Nephron progenitor cell (in vitro differentiated cells): ENCODE measurements at regions not wholly inside any gene's neighbourhood (a gene's known extent, or its start where the extent isn't known, plus 50 kb on each side); places are given as distances from the start of the nearest gene placed in this dataset.

Experiments
- DNase-seq: peaks from one replicate; pipeline ENCODE4 v3.0.0; 2021
- H3K27ac Mint-ChIP-seq: 2 replicates; pipeline ENCODE4 v1.8.0; 2021; ENCODE audit warnings: mild to moderate bottlenecking, moderate library complexity, mixed read lengths
- H3K27me3 Mint-ChIP-seq: 2 replicates; pipeline ENCODE4 v1.8.0; 2021; ENCODE audit warnings: mild to moderate bottlenecking, low read depth, mixed read lengths; ENCODE audit not compliant: poor library complexity
- H3K36me3 Mint-ChIP-seq: 2 replicates; pipeline ENCODE4 v1.8.0; 2021; ENCODE audit warnings: low read depth, mixed read lengths
- H3K4me1 Mint-ChIP-seq: 2 replicates; pipeline ENCODE4 v1.8.0; 2021; ENCODE audit warnings: mixed read lengths
- H3K4me3 Mint-ChIP-seq: 2 replicates; pipeline ENCODE4 v1.8.0; 2021; ENCODE audit warnings: mild to moderate bottlenecking, moderate library complexity, mixed read lengths
- H3K9me3 Mint-ChIP-seq: 2 replicates; pipeline ENCODE4 v1.8.0; 2021; ENCODE audit warnings: mild to moderate bottlenecking, moderate library complexity, mixed read lengths
- TF ChIP-seq, protein P1 (sequence below): fragments of 200-600 bp; sonication (generic); IDR thresholded peaks from 2 replicates; pipeline ENCODE4 v1.5.0; 2021; ENCODE audit warnings: antibody characterized with exemption

- TF ChIP-seq, protein P1, sequence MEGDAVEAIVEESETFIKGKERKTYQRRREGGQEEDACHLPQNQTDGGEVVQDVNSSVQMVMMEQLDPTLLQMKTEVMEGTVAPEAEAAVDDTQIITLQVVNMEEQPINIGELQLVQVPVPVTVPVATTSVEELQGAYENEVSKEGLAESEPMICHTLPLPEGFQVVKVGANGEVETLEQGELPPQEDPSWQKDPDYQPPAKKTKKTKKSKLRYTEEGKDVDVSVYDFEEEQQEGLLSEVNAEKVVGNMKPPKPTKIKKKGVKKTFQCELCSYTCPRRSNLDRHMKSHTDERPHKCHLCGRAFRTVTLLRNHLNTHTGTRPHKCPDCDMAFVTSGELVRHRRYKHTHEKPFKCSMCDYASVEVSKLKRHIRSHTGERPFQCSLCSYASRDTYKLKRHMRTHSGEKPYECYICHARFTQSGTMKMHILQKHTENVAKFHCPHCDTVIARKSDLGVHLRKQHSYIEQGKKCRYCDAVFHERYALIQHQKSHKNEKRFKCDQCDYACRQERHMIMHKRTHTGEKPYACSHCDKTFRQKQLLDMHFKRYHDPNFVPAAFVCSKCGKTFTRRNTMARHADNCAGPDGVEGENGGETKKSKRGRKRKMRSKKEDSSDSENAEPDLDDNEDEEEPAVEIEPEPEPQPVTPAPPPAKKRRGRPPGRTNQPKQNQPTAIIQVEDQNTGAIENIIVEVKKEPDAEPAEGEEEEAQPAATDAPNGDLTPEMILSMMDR, result no peak
- H3K4me3 Mint-ChIP-seq, result no peak overlapping the region
- H3K4me1 Mint-ChIP-seq, result no peaks in the 10 kb centered on the region
- H3K27ac Mint-ChIP-seq, result no peak overlapping the region
- peaks cover 58% of the 10 kb centered on the region for H3K9me3 Mint-ChIP-seq
- H3K36me3 Mint-ChIP-seq, result peaks cover 10% of the 10 kb centered on the region
- DNase-seq, result no peak
- H3K27me3 Mint-ChIP-seq, result no peaks in the 10 kb centered on the region
These were observed 100.2 kb upstream of the CFAP20DC start for GRCh38 chr3:59150039-59150438.

- TF ChIP-seq, protein P1, result no peak
These were observed 99.3 kb upstream of the CFAP20DC start for GRCh38 chr3:59149166-59149565.

GRCh38 chr3:59143447-59143846 lies 93.6 kb upstream of the CFAP20DC start:
- TF ChIP-seq, protein P1, result peak; percentile 8
- Mint-ChIP-seq H3K4me1 (no peaks in the 10 kb centered on the region), H3K9me3 (peaks cover 18% of the 10 kb centered on the region), H3K4me3 (no peak overlapping the region), H3K36me3 (no peaks in the 10 kb centered on the region), H3K27ac (no peak overlapping the region), H3K27me3 (no peaks in the 10 kb centered on the region)
- DNase-seq, result no peak

More at GRCh38 chr3:59149166-59149565, 99.3 kb upstream of the CFAP20DC start:
- Mint-ChIP-seq H3K4me1 (no peaks in the 10 kb centered on the region), H3K4me3 (no peak overlapping the region), H3K27me3 (no peaks in the 10 kb centered on the region), H3K27ac (no peak overlapping the region), H3K9me3 (peaks cover 58% of the 10 kb centered on the region), H3K36me3 (peaks cover 10% of the 10 kb centered on the region)
- no peak for DNase-seq

GRCh38 chr3:59142556-59142955 lies 92.7 kb upstream of the CFAP20DC start:
- no peaks in the 10 kb centered on the region for H3K4me1 Mint-ChIP-seq
- no peaks in the 10 kb centered on the region for H3K36me3 Mint-ChIP-seq
- TF ChIP-seq, protein P1, result no peak
- no peaks in the 10 kb centered on the region for H3K27me3 Mint-ChIP-seq
- peaks cover 9% of the 10 kb centered on the region for H3K9me3 Mint-ChIP-seq
- no peak for DNase-seq
- no peak overlapping the region for H3K4me3 Mint-ChIP-seq
- no peak overlapping the region for H3K27ac Mint-ChIP-seq

DNA sequence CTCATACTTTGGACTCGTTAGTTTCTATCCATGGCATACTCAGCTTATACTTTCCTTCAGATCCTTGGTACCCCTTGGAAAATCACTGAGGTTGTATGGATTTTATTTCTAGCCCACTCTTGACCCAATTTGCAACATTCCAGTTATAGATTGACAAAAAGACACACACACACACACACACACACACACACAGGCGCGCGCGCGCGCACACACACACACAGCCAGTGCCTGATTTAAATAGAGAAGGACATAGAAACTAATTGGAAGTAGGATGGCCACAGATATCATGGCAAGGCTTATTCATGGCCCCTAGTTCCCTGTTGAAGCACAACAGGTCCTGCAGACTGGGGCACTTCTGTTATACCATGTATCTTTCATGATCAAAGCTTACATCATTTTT lies 89.1 kb upstream of the CFAP20DC start:
- no peak for DNase-seq
- H3K4me1 Mint-ChIP-seq, result peaks cover 10% of the 10 kb centered on the region
- no peak overlapping the region for H3K4me3 Mint-ChIP-seq
- H3K36me3 Mint-ChIP-seq, result no peaks in the 10 kb centered on the region
- no peak overlapping the region for H3K27ac Mint-ChIP-seq
- H3K9me3 Mint-ChIP-seq, result no peaks in the 10 kb centered on the region
- TF ChIP-seq, protein P1, result no peak
- H3K27me3 Mint-ChIP-seq, result no peaks in the 10 kb centered on the region

GRCh38 chr3:59137415-59137814 lies 87.6 kb upstream of the CFAP20DC start:
- H3K4me1 Mint-ChIP-seq, result peaks cover 10% of the 10 kb centered on the region
- no peak overlapping the region for H3K27ac Mint-ChIP-seq
- H3K36me3 Mint-ChIP-seq, result no peaks in the 10 kb centered on the region
- DNase-seq, result no peak
- H3K9me3 Mint-ChIP-seq, result no peaks in the 10 kb centered on the region
- TF ChIP-seq, protein P1, result no peak
- no peak overlapping the region for H3K4me3 Mint-ChIP-seq
- H3K27me3 Mint-ChIP-seq, result no peaks in the 10 kb centered on the region
